Tibial nerve (tissue), 4 donors: ENCODE measurements at regions not wholly inside any gene's neighbourhood (a gene's known extent, or its start where the extent isn't known, plus 50 kb on each side); places are given as distances from the start of the nearest gene placed in this dataset.
A peak's percentile ranks its signal among the peaks of the same experiment; 100 is the strongest.

Experiments used
- DNase-seq, 2 donors: peaks; one replicate each; pipeline ENCODE4 v3.0.0-alpha.2; 2019; ENCODE audit warnings: low spot score in 2 of 2
- H3K27ac ChIP-seq, 4 donors: fragments of 200-600 bp; sonication (generic) in 3 of 4; one replicate each; pipeline ENCODE4 v1.5.1; 2017 to 2019; ENCODE audit warnings: mild to moderate bottlenecking in 1 of 4
- H3K27me3 ChIP-seq, 2 donors: fragments of 200-600 bp; sonication (generic) in 1 of 2; one replicate each; pipeline versions ENCODE4 v1.5.1 to v1.6.0; 2017 to 2019
- H3K36me3 ChIP-seq, 3 donors: fragments of 200-600 bp; sonication (generic); one replicate each; pipeline ENCODE4 v1.5.1; 2018 to 2019
- H3K4me1 ChIP-seq, 4 donors: fragments of 200-600 bp; sonication (generic) in 3 of 4; one replicate each; pipeline ENCODE4 v1.5.1; 2017 to 2019
- H3K4me3 ChIP-seq, 4 donors: fragments of 200-600 bp; sonication (generic) in 3 of 4; one replicate each; pipeline ENCODE4 v1.5.1; 2017 to 2019; ENCODE audit warnings: mild to moderate bottlenecking in 1 of 4, moderate library complexity in 1 of 4
- H3K9me3 ChIP-seq, 4 donors: fragments of 200-600 bp; sonication (generic) in 3 of 4; one replicate each; pipeline ENCODE4 v1.5.1; 2017 to 2019
- EP300 ChIP-seq, 2 donors: sonication (generic); formaldehyde crosslinking; IDR thresholded peaks; one replicate each; pipeline ENCODE4 v1.6.1; 2017; ENCODE audit warnings: antibody characterized with exemption in 2 of 2, mild to moderate bottlenecking in 1 of 2
- POLR2A ChIP-seq, 2 donors: fragments of 450-650 bp; IDR thresholded peaks; one replicate each; pipeline ENCODE4 v1.6.1; 2017; ENCODE audit warnings: antibody characterized with exemption in 2 of 2, mild to moderate bottlenecking in 2 of 2, moderate library complexity in 2 of 2
- WGBS, 2 donors: methylation state at CpG; one replicate each; pipeline ENCODE4 v1.1.5; 2018; 5-methylcytosine and 5-hydroxymethylcytosine counted together
- TF ChIP-seq, protein P1 (sequence below), 5 experiments: fragments of 200-600 bp in 3 of 5; fragments of 450-650 bp in 2 of 5; sonication (generic) in 3 of 5; IDR thresholded peaks; one replicate each; pipeline ENCODE4 v1.5.1; 2016 to 2019; ENCODE audit warnings: antibody characterized with exemption in 5 of 5, mild to moderate bottlenecking in 3 of 5, moderate library complexity in 2 of 5

- Histone ChIP-seq H3K36me3 (no peaks in the 10 kb centered on the region), H3K9me3 (no peaks in the 10 kb centered on the region), H3K4me3 (no peak overlapping the region), H3K4me1 (peaks cover 0 to 27% (median 17%) of the 10 kb centered on the region in 4 donors), H3K27ac (peak overlapping the region in 1 of 4 donors; percentile 56), H3K27me3 (no peaks in the 10 kb centered on the region)
- DNase-seq, result no peak
- WGBS, 2 donors, result 55 to 79% methylated on average over 1 of the region's 1 CpG
- TF ChIP-seq POLR2A (IDR thresholded peaks at IDR 0.05) (no peak), EP300 (IDR thresholded peaks at IDR 0.05) (no peak)
- TF ChIP-seq, protein P1, sequence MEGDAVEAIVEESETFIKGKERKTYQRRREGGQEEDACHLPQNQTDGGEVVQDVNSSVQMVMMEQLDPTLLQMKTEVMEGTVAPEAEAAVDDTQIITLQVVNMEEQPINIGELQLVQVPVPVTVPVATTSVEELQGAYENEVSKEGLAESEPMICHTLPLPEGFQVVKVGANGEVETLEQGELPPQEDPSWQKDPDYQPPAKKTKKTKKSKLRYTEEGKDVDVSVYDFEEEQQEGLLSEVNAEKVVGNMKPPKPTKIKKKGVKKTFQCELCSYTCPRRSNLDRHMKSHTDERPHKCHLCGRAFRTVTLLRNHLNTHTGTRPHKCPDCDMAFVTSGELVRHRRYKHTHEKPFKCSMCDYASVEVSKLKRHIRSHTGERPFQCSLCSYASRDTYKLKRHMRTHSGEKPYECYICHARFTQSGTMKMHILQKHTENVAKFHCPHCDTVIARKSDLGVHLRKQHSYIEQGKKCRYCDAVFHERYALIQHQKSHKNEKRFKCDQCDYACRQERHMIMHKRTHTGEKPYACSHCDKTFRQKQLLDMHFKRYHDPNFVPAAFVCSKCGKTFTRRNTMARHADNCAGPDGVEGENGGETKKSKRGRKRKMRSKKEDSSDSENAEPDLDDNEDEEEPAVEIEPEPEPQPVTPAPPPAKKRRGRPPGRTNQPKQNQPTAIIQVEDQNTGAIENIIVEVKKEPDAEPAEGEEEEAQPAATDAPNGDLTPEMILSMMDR (IDR thresholded peaks at IDR 0.05), result no peak
Measured at GRCh38 chr9:109969573-109970237, 189.7 kb downstream of the PALM2AKAP2 start.

DNA sequence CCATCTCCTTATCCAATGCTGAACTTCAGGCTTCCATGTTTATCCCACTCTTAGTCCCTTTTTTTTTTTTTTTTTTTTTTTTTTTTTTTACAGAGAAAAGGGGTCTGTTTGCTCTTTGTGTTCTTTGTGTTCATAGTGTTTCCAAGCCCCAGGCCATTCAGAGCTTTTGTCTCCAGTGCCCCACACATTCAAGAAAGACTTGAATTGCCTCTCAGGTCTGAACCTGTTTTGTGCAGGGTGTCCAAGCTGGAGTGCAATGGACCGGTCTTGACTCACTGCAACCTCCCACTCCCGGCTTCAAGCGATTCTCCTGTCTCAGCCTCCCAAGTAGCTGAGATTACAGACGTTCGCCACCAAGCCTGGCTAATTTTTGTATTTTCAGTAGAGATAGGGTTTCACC is 191.2 kb downstream of the PALM2AKAP2 start:
- H3K27ac ChIP-seq, result no peak overlapping the region
- peaks cover 0 to 28% (median 17%) of the 10 kb centered on the region in 4 donors for H3K4me1 ChIP-seq
- no peaks in the 10 kb centered on the region for H3K36me3 ChIP-seq
- WGBS, 2 donors, result 90 to 94% methylated on average over 5 of the region's 5 CpGs
- H3K27me3 ChIP-seq, result no peaks in the 10 kb centered on the region
- TF ChIP-seq POLR2A (IDR thresholded peaks at IDR 0.05) (no peak), EP300 (IDR thresholded peaks at IDR 0.05) (no peak)
- TF ChIP-seq, protein P1 (IDR thresholded peaks at IDR 0.05), result no peak
- H3K4me3 ChIP-seq, result no peak overlapping the region
- no peaks in the 10 kb centered on the region for H3K9me3 ChIP-seq
- DNase-seq, result no peak

DNA sequence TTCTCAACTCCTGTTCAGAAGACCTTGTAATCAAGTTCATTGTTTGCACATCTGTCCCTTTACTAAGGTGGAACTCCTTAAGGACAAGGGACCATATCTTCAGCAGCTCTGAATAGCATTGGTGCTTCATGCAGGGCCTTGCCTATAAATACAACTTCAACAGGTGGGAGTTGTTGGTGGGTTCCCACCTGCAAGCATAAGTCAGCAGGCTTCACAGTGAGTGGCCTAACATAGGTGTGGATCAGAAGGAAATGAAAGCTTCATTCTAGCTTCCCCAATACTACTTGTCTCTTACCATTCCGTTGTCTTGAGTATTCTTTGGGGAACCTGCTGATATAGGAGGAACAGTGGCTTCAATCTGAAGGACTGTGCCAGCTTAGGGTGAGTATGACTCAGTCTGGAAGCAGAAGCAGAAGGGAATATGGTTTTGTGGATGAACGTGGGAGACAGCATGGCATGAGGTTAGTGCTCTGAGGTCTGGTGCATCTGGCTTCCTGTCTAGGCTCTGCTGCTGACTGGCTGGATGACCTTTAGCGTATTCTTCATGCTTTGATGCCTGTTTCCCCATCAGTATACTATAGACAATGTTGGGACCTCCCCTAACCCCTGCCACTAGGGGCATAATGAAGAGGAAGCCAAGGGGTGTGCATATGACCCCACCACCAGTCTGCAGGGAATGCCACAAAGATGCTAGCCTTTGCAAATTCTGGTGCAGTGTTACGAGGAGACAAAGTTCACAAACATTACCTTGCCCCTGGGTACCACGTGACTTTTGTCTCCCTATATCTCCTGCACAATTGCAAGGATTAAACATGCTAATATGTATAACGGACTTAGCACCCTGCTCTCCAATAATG is 192.3 kb downstream of the PALM2AKAP2 start:
- H3K9me3 ChIP-seq, result no peaks in the 10 kb centered on the region
- H3K4me3 ChIP-seq, result no peak overlapping the region
- no peaks in the 10 kb centered on the region for H3K36me3 ChIP-seq
- peak in 1 of 2 donors; percentile 23 for TF ChIP-seq EP300 (IDR thresholded peaks at IDR 0.05)
- TF ChIP-seq, protein P1 (IDR thresholded peaks at IDR 0.05), result no peak
- H3K27ac ChIP-seq, result no peak overlapping the region
- H3K4me1 ChIP-seq, result peaks cover 0 to 28% (median 17%) of the 10 kb centered on the region in 4 donors
- WGBS, 2 donors, result 73 to 81% methylated on average over 6 of the region's 6 CpGs
- no peaks in the 10 kb centered on the region for H3K27me3 ChIP-seq
- DNase-seq, result no peak

- H3K27me3 ChIP-seq, result no peaks in the 10 kb centered on the region
- no peaks in the 10 kb centered on the region for H3K9me3 ChIP-seq
- H3K4me1 ChIP-seq, result peaks cover 0 to 21% (median 12%) of the 10 kb centered on the region in 4 donors
- no peak overlapping the region for H3K4me3 ChIP-seq
- no peaks in the 10 kb centered on the region for H3K36me3 ChIP-seq
- no peak overlapping the region for H3K27ac ChIP-seq
- DNase-seq, result no peak
- TF ChIP-seq EP300 (IDR thresholded peaks at IDR 0.05) (no peak), POLR2A (IDR thresholded peaks at IDR 0.05) (no peak)
- TF ChIP-seq, protein P1 (IDR thresholded peaks at IDR 0.05), result no peak
- WGBS, 2 donors, result 88 to 93% methylated on average over 1 of the region's 1 CpG
Measured at GRCh38 chr9:109973336-109973735, 193.3 kb downstream of the PALM2AKAP2 start.
